Nephron progenitor cell (in vitro differentiated cells): ENCODE measurements at regions not wholly inside any gene's neighbourhood (a gene's known extent, or its start where the extent isn't known, plus 50 kb on each side); places are given as distances from the start of the nearest gene placed in this dataset.

Experiments used
- DNase-seq: peaks from one replicate; pipeline ENCODE4 v3.0.0; 2021
- H3K27ac Mint-ChIP-seq: 2 replicates; pipeline ENCODE4 v1.8.0; 2021; ENCODE audit warnings: mild to moderate bottlenecking, moderate library complexity, mixed read lengths
- H3K27me3 Mint-ChIP-seq: 2 replicates; pipeline ENCODE4 v1.8.0; 2021; ENCODE audit warnings: mild to moderate bottlenecking, low read depth, mixed read lengths; ENCODE audit not compliant: poor library complexity
- H3K36me3 Mint-ChIP-seq: 2 replicates; pipeline ENCODE4 v1.8.0; 2021; ENCODE audit warnings: low read depth, mixed read lengths
- H3K4me1 Mint-ChIP-seq: 2 replicates; pipeline ENCODE4 v1.8.0; 2021; ENCODE audit warnings: mixed read lengths
- H3K4me3 Mint-ChIP-seq: 2 replicates; pipeline ENCODE4 v1.8.0; 2021; ENCODE audit warnings: mild to moderate bottlenecking, moderate library complexity, mixed read lengths
- H3K9me3 Mint-ChIP-seq: 2 replicates; pipeline ENCODE4 v1.8.0; 2021; ENCODE audit warnings: mild to moderate bottlenecking, moderate library complexity, mixed read lengths
- CTCF ChIP-seq: fragments of 200-600 bp; sonication (generic); IDR thresholded peaks from 2 replicates; pipeline ENCODE4 v1.5.0; 2021; ENCODE audit warnings: antibody characterized with exemption

- H3K27me3 Mint-ChIP-seq, result no peaks in the 10 kb centered on the region
- no peak for TF ChIP-seq CTCF
Measured at GRCh38 chr7:87007038-87007437, 52.4 kb downstream of the ELAPOR2 start.

GRCh38 chr7:87004956-87005355 is 54.5 kb downstream of the ELAPOR2 start:
- Mint-ChIP-seq H3K4me1 (peaks cover 17% of the 10 kb centered on the region), H3K27ac (peak overlapping the region; percentile 55), H3K27me3 (no peaks in the 10 kb centered on the region), H3K36me3 (peaks cover 4% of the 10 kb centered on the region), H3K9me3 (no peaks in the 10 kb centered on the region), H3K4me3 (no peak overlapping the region)
- TF ChIP-seq CTCF, result no peak
- no peak for DNase-seq

More at GRCh38 chr7:87007038-87007437, 52.4 kb downstream of the ELAPOR2 start:
- no peak overlapping the region for H3K4me3 Mint-ChIP-seq
- peaks cover 8% of the 10 kb centered on the region for H3K4me1 Mint-ChIP-seq
- H3K9me3 Mint-ChIP-seq, result no peaks in the 10 kb centered on the region
- H3K36me3 Mint-ChIP-seq, result peaks cover 4% of the 10 kb centered on the region
- DNase-seq, result no peak
- no peak overlapping the region for H3K27ac Mint-ChIP-seq

GRCh38 chr7:87003872-87004798 is 55.3 kb downstream of the ELAPOR2 start:
- Mint-ChIP-seq H3K4me1 (peaks cover 17% of the 10 kb centered on the region), H3K27ac (peak overlapping the region; percentile 22), H3K9me3 (no peaks in the 10 kb centered on the region), H3K27me3 (no peaks in the 10 kb centered on the region), H3K4me3 (no peak overlapping the region), H3K36me3 (peaks cover 4% of the 10 kb centered on the region)
- no peak for DNase-seq
- TF ChIP-seq CTCF, result no peak

GRCh38 chr7:87001214-87001613 is 58.2 kb downstream of the ELAPOR2 start:
- peaks cover 17% of the 10 kb centered on the region for H3K4me1 Mint-ChIP-seq
- H3K36me3 Mint-ChIP-seq, result peaks cover 4% of the 10 kb centered on the region
- H3K4me3 Mint-ChIP-seq, result no peak overlapping the region
- DNase-seq, result no peak
- H3K27me3 Mint-ChIP-seq, result peaks cover under 1% of the 10 kb centered on the region
- no peaks in the 10 kb centered on the region for H3K9me3 Mint-ChIP-seq
- peak overlapping the region; percentile 73 for H3K27ac Mint-ChIP-seq
- no peak for TF ChIP-seq CTCF

- Mint-ChIP-seq H3K36me3 (peaks cover 4% of the 10 kb centered on the region), H3K4me1 (peaks cover 17% of the 10 kb centered on the region), H3K4me3 (no peak overlapping the region), H3K27ac (no peak overlapping the region), H3K9me3 (no peaks in the 10 kb centered on the region), H3K27me3 (peaks cover 2% of the 10 kb centered on the region)
- TF ChIP-seq CTCF, result no peak
- no peak for DNase-seq
Measured at GRCh38 chr7:87000344-87000743, 59.1 kb downstream of the ELAPOR2 start.

GRCh38 chr7:86999750-87000149 is 59.7 kb downstream of the ELAPOR2 start:
- H3K27me3 Mint-ChIP-seq, result peaks cover 2% of the 10 kb centered on the region
- no peak overlapping the region for H3K27ac Mint-ChIP-seq
- H3K9me3 Mint-ChIP-seq, result no peaks in the 10 kb centered on the region
- H3K36me3 Mint-ChIP-seq, result peaks cover 4% of the 10 kb centered on the region
- H3K4me3 Mint-ChIP-seq, result no peak overlapping the region
- DNase-seq, result no peak
- peaks cover 17% of the 10 kb centered on the region for H3K4me1 Mint-ChIP-seq
- TF ChIP-seq CTCF, result no peak
